Panc1 (cell line): ENCODE measurements at regions not wholly inside any gene's neighbourhood (a gene's known extent, or its start where the extent isn't known, plus 50 kb on each side); places are given as distances from the start of the nearest gene placed in this dataset.
"Not testable (repeated sequence)": the region's sequence is repeated elsewhere in the genome, so short reads cannot be mapped to it uniquely, and the experiment has no call there.

Experiments
- ATAC-seq: fragments of 200-7000 bp; cut with Tn5 transposase; 2 replicates; pipeline ENCODE4 v1.9.1; 2020; ENCODE audit warnings: mild to moderate bottlenecking, moderate library complexity
- BruUV-seq: library from RNA; stranded (reverse); fragments of 400-500 nt; replicated peaks from 2 replicates; lab custom pipeline; 2021; lab: Mats Ljungman, UMichigan
- CTCF ChIA-PET: fragments of 300-600 bp; sonication (Branson Sonifier 250); formaldehyde crosslinking; loops from one replicate; lab custom pipeline; 2022; ENCODE audit warnings: antibody characterized with exemption; lab: Charles Lee
- POLR2A ChIA-PET: fragments of 300-600 bp; sonication (Branson Sonifier 250); formaldehyde crosslinking; loops from one replicate; lab custom pipeline; 2022; ENCODE audit warnings: antibody characterized with exemption; lab: Charles Lee
- DNase-seq: peaks from one replicate; pipeline ENCODE4 v3.0.0-alpha.2; 2010; ENCODE audit warnings: low read depth, low spot score
- H3K27ac ChIP-seq: 2 replicates; pipeline ENCODE4 v1.5.1; 2011; ENCODE audit warnings: mild to moderate bottlenecking, low read length, inconsistent platforms
- H3K27me3 ChIP-seq: fragments of 200-500 bp; sonication (Bioruptor generic); 2 replicates; pipeline ENCODE4 v1.6.0; 2014; ENCODE audit warnings: low read length, inconsistent platforms; ENCODE audit not compliant: control insufficient read depth, insufficient read depth
- H3K36me3 ChIP-seq: fragments of 200-500 bp; sonication (Bioruptor generic); 2 replicates; pipeline ENCODE4 v1.5.1; 2014; ENCODE audit warnings: inconsistent platforms, mild to moderate bottlenecking, low read length, moderate library complexity; ENCODE audit not compliant: control insufficient read depth, insufficient read depth
- H3K4me1 ChIP-seq: 2 replicates; pipeline ENCODE4 v1.5.1; 2011; ENCODE audit warnings: inconsistent platforms, mild to moderate bottlenecking, low read length, moderate library complexity; ENCODE audit not compliant: control insufficient read depth, insufficient read depth
- H3K4me3 ChIP-seq, 2 experiments: 2 replicates each; pipeline ENCODE4 v1.5.1; 2011 to 2012; ENCODE audit warnings: low read depth in 2 of 2, low read length in 2 of 2, mild to moderate bottlenecking in 2 of 2, inconsistent platforms in 1 of 2, moderate library complexity in 1 of 2
- H3K9me3 ChIP-seq: fragments of 200-500 bp; sonication (Bioruptor generic); 2 replicates; pipeline ENCODE4 v1.5.1; 2014; ENCODE audit warnings: low read depth, mild to moderate bottlenecking, inconsistent platforms, low read length, moderate library complexity; ENCODE audit not compliant: control insufficient read depth, insufficient read depth
- CTCF ChIP-seq: fragments of 450-650 bp; IDR thresholded peaks from 2 replicates; pipeline ENCODE4 v1.5.1; 2017; ENCODE audit warnings: mild to moderate bottlenecking
- POLR2AphosphoS5 ChIP-seq: IDR thresholded peaks from 2 replicates; pipeline ENCODE4 v1.6.1; 2012; ENCODE audit warnings: mild to moderate bottlenecking, low read depth, low read length, moderate library complexity
- REST ChIP-seq, 2 experiments: IDR thresholded peaks; 2 replicates each; pipeline ENCODE4 v1.6.1; 2011 to 2012; ENCODE audit warnings: low read depth in 2 of 2, control low read depth in 1 of 2, low read length in 1 of 2, mild to moderate bottlenecking in 1 of 2, moderate library complexity in 1 of 2; ENCODE audit not compliant: insufficient read depth in 1 of 2
- SIN3A ChIP-seq: IDR thresholded peaks from 2 replicates; pipeline ENCODE4 v1.6.1; 2012; ENCODE audit warnings: low read depth, mild to moderate bottlenecking, low read length, moderate library complexity, borderline replicate concordance; ENCODE audit not compliant: insufficient read depth
- TCF7L2 ChIP-seq: IDR thresholded peaks from 2 replicates; pipeline ENCODE4 v1.6.1; 2011; ENCODE audit warnings: mild to moderate bottlenecking, low read depth, low read length, inconsistent platforms
- in situ Hi-C: cut with HindIII; loops from 2 replicates; pipeline ENCODE4 v1.10.0; 2016; ENCODE audit warnings: low sequenced_read_pairs, low pct_unique_long_range_greater_than_20kb
- intact Hi-C: fragments of 100-400 bp; cut with micrococcal nuclease; formaldehyde crosslinking; loops from one replicate; pipeline ENCODE4 v1.10.0; 2022; ENCODE audit not compliant: unreplicated experiment

GRCh38 chr9:42379602-42380001, 196.1 kb downstream of the SPATA31A6 start:
- H3K27ac ChIP-seq, H3K4me1 ChIP-seq, H3K27me3 ChIP-seq, POLR2A ChIA-PET, DNase-seq, H3K4me3 ChIP-seq, intact Hi-C loops, in situ Hi-C loops, ATAC-seq, CTCF ChIA-PET, H3K9me3 ChIP-seq, BruUV-seq, H3K36me3 ChIP-seq: not testable (repeated sequence)

GRCh38 chr9:42384585-42384984, 201.1 kb downstream of the SPATA31A6 start:
- ATAC-seq, H3K9me3 ChIP-seq, H3K27ac ChIP-seq, DNase-seq, BruUV-seq, H3K4me1 ChIP-seq, H3K27me3 ChIP-seq, intact Hi-C loops, POLR2A ChIA-PET, H3K36me3 ChIP-seq, CTCF ChIA-PET, in situ Hi-C loops, H3K4me3 ChIP-seq: not testable (repeated sequence)

GRCh38 chr9:42385574-42386120, 202.2 kb downstream of the SPATA31A6 start:
- CTCF ChIA-PET, H3K27me3 ChIP-seq, in situ Hi-C loops, H3K4me1 ChIP-seq, H3K4me3 ChIP-seq, H3K27ac ChIP-seq, DNase-seq, POLR2A ChIA-PET, intact Hi-C loops, H3K9me3 ChIP-seq, H3K36me3 ChIP-seq, ATAC-seq, BruUV-seq: not testable (repeated sequence)

GRCh38 chr9:42386477-42386876, 203.0 kb downstream of the SPATA31A6 start:
- BruUV-seq: no TSS peak
- no peak overlapping the region for H3K4me3 ChIP-seq
- ChIA-PET POLR2A (no interaction called here), CTCF (no interaction called here)
- no peak for DNase-seq
- no peaks in the 10 kb centered on the region for H3K27me3 ChIP-seq
- H3K4me1 ChIP-seq: no peaks in the 10 kb centered on the region
- no peak for ATAC-seq
- intact Hi-C loops: no loop called here
- no peak for TF ChIP-seq SIN3A
- no peak for TF ChIP-seq TCF7L2
- TF ChIP-seq CTCF: no peak
- no peak for TF ChIP-seq POLR2AphosphoS5
- TF ChIP-seq REST (IDR thresholded peaks at IDR 0.05; ENCODE audit: insufficient read depth in 1 of 2, low read depth in 2 of 2, low read length in 1 of 2): no peak
- in situ Hi-C loops: no loop called here
- H3K27ac ChIP-seq: no peak overlapping the region
- no peaks in the 10 kb centered on the region for H3K9me3 ChIP-seq
- no peaks in the 10 kb centered on the region for H3K36me3 ChIP-seq
